ENCODE measurements at regions not wholly inside any gene's neighbourhood (a gene's known extent, or its start where the extent isn't known, plus 50 kb on each side); places are given as distances from the start of the nearest gene placed in this dataset.

- no peak for TF ChIP-seq CHD7 (IDR thresholded peaks at IDR 0.05; ENCODE audit: insufficient replicate concordance, low read length)
- TF ChIP-seq GTF2F1 (IDR thresholded peaks at IDR 0.05; ENCODE audit: borderline replicate concordance, low read depth, low read length), result no peak
- TF ChIP-seq EZH2 (IDR thresholded peaks at IDR 0.05; ENCODE audit: low read depth, low read length, severe bottlenecking), result no peak
- no peak for TF ChIP-seq ATF2 (IDR thresholded peaks at IDR 0.05; ENCODE audit: low read length)
- TF ChIP-seq TAF7 (optimal IDR thresholded peaks at IDR 0.05; ENCODE audit: borderline replicate concordance, low read depth, low read length), result no peak
- TF ChIP-seq SIRT6 (IDR thresholded peaks at IDR 0.05; ENCODE audit: low read length), result no peak
- TF ChIP-seq E2F6 (IDR thresholded peaks at IDR 0.05), result no peak
- no peak for TF ChIP-seq SIN3A (conservative IDR thresholded peaks at IDR 0.05 in 1 of 2, IDR thresholded peaks at IDR 0.05 in 1 of 2; ENCODE audit: low read depth in 1 of 2, low read length in 2 of 2)
- TF ChIP-seq MAFK (IDR thresholded peaks at IDR 0.05; ENCODE audit: low read depth, low read length), result no peak
Measured at GRCh38 chr5:89934069-89934468, 475.5 kb downstream of the CETN3 start (continued).
